SK-N-SH (cell line): ENCODE measurements at regions not wholly inside any gene's neighbourhood (a gene's known extent, or its start where the extent isn't known, plus 50 kb on each side); places are given as distances from the start of the nearest gene placed in this dataset.

Experiments
- CTCF ChIA-PET: fragments of 300-600, 350-600 bp; formaldehyde crosslinking; extraction: SDS; loops from one replicate; lab custom pipeline; 2021; lab: Yijun Ruan, JAX
- POLR2A ChIA-PET: fragments of 350-600 bp; sonication (Branson Sonifier 250); formaldehyde crosslinking; extraction: SDS; loops from one replicate; lab custom pipeline; 2020; ENCODE audit warnings: antibody characterized with exemption, inconsistent platforms; lab: Yijun Ruan, JAX
- DNase-seq: peaks from one replicate; pipeline ENCODE4 v3.0.0; 2012
- H2AFZ ChIP-seq: fragments of 200-600 bp; sonication (generic); 2 replicates; pipeline ENCODE4 v1.8.1; 2016; ENCODE audit warnings: antibody characterized with exemption, mild to moderate bottlenecking, low read depth
- H3F3A ChIP-seq: fragments of 200-600 bp; sonication (generic); replicated peaks from 2 replicates; pipeline ENCODE3; 2016; ENCODE audit warnings: antibody characterized with exemption, mild to moderate bottlenecking; ENCODE audit not compliant: insufficient read depth
- H3K27ac ChIP-seq, 2 experiments: fragments of 200-500 bp in 1 of 2; fragments of 200-600 bp in 1 of 2; sonication (Bioruptor generic) in 1 of 2; sonication (generic), shearing (Covaris generic) in 1 of 2; 2 replicates each; pipeline versions ENCODE4 v1.5.1 to v1.6.1; 2014 to 2016; ENCODE audit warnings: low read depth in 2 of 2, inconsistent platforms in 1 of 2, low read length in 1 of 2, mild to moderate bottlenecking in 1 of 2, mixed read lengths in 1 of 2
- H3K27me3 ChIP-seq: fragments of 200-600 bp; sonication (generic), shearing (Covaris generic); 2 replicates; pipeline ENCODE4 v1.6.1; 2016; ENCODE audit warnings: mixed run types; ENCODE audit not compliant: insufficient read depth
- H3K36me3 ChIP-seq, 2 experiments: fragments of 200-500 bp in 1 of 2; fragments of 200-600 bp in 1 of 2; sonication (Bioruptor generic) in 1 of 2; sonication (generic) in 1 of 2; replicated peaks in 1 of 2; 2 replicates each; pipeline versions ENCODE3 to v1.5.1; 2014 to 2016; ENCODE audit warnings: low read length in 1 of 2, mild to moderate bottlenecking in 1 of 2; ENCODE audit not compliant: insufficient read depth in 2 of 2, control insufficient read depth in 1 of 2
- H3K4me1 ChIP-seq, 2 experiments: fragments of 200-500 bp in 1 of 2; fragments of 200-600 bp in 1 of 2; sonication (Bioruptor generic) in 1 of 2; sonication (generic), shearing (Covaris generic) in 1 of 2; 2 replicates each; pipeline versions ENCODE4 v1.5.1 to v1.6.1; 2014 to 2016; ENCODE audit warnings: low read depth in 1 of 2, low read length in 1 of 2, mixed run types in 1 of 2; ENCODE audit not compliant: insufficient read depth in 2 of 2, control insufficient read depth in 1 of 2
- H3K4me2 ChIP-seq: fragments of 200-600 bp; sonication (generic), shearing (Covaris generic); 2 replicates; pipeline ENCODE4 v1.6.1; 2017; ENCODE audit warnings: mixed run types
- H3K4me3 ChIP-seq, 2 experiments: fragments of 200-500 bp in 1 of 2; fragments of 200-600 bp in 1 of 2; sonication (Bioruptor generic) in 1 of 2; sonication (generic), shearing (Covaris generic) in 1 of 2; 2 replicates each; pipeline versions ENCODE4 v1.5.1 to v1.8.1; 2014 to 2016; ENCODE audit warnings: low read depth in 2 of 2, inconsistent platforms in 1 of 2, low read length in 1 of 2, mild to moderate bottlenecking in 1 of 2, mixed read lengths in 1 of 2, moderate library complexity in 1 of 2
- H3K79me2 ChIP-seq: fragments of 200-600 bp; sonication (generic); 2 replicates; pipeline ENCODE4 v1.8.1; 2017; ENCODE audit warnings: mild to moderate bottlenecking; ENCODE audit not compliant: insufficient read depth
- H3K9ac ChIP-seq: fragments of 200-600 bp; sonication (generic); 2 replicates; pipeline ENCODE4 v1.6.1; 2017; ENCODE audit warnings: mixed run types
- H3K9me2 ChIP-seq: fragments of 200-600 bp; sonication (generic); 2 replicates; pipeline ENCODE4 v1.6.1; 2017; ENCODE audit warnings: mixed run types
- H3K9me3 ChIP-seq: fragments of 200-600 bp; sonication (generic); 2 replicates; pipeline ENCODE4 v1.6.1; 2017; ENCODE audit warnings: mixed run types, mild to moderate bottlenecking, moderate library complexity
- H4K20me1 ChIP-seq: fragments of 200-600 bp; sonication (generic); 2 replicates; pipeline ENCODE4 v1.6.1; 2017; ENCODE audit warnings: mild to moderate bottlenecking, mixed run types; ENCODE audit not compliant: insufficient read depth
- ELF1 ChIP-seq: IDR thresholded peaks from 2 replicates; pipeline ENCODE4 v1.4.0; 2012
- EZH2phosphoT487 ChIP-seq: fragments of 200-600 bp; sonication (generic); IDR thresholded peaks from 2 replicates; pipeline ENCODE4 v1.6.1; 2017; ENCODE audit warnings: low read depth, mixed run types, mild to moderate bottlenecking, antibody characterized with exemption, moderate library complexity, borderline replicate concordance
- FOSL2 ChIP-seq: IDR thresholded peaks from 2 replicates; pipeline ENCODE4 v1.4.0; 2012; ENCODE audit warnings: low read depth, mild to moderate bottlenecking, moderate library complexity, borderline replicate concordance
- FOXJ3 ChIP-seq: sonication (generic); formaldehyde crosslinking; IDR thresholded peaks from 2 replicates; pipeline ENCODE4 v1.5.1; 2020; ENCODE audit warnings: mild to moderate bottlenecking, missing genetic modification reagents
- GABPA ChIP-seq: IDR thresholded peaks from 2 replicates; pipeline ENCODE4 v1.4.0; 2012; ENCODE audit warnings: low read depth, mild to moderate bottlenecking
- GATA2 ChIP-seq: sonication (generic); formaldehyde crosslinking; IDR thresholded peaks from 2 replicates; pipeline ENCODE4 v1.5.0; 2020; ENCODE audit warnings: mild to moderate bottlenecking, missing genetic modification reagents
- JUND ChIP-seq: IDR thresholded peaks from 2 replicates; pipeline ENCODE4 v1.4.0; 2012
- MAX ChIP-seq: IDR thresholded peaks from 2 replicates; pipeline ENCODE4 v1.4.0; 2012; ENCODE audit warnings: low read depth
- NFIC ChIP-seq: IDR thresholded peaks from 2 replicates; pipeline ENCODE4 v1.4.0; 2012; ENCODE audit warnings: borderline replicate concordance
- NRF1 ChIP-seq: IDR thresholded peaks from 2 replicates; pipeline ENCODE4 v1.6.1; 2012; ENCODE audit warnings: low read depth, mild to moderate bottlenecking, low read length
- POLR2AphosphoS5 ChIP-seq: IDR thresholded peaks from 2 replicates; pipeline ENCODE4 v1.6.1; 2012; ENCODE audit warnings: low read depth, low read length
- RCOR1 ChIP-seq: fragments of 150-350 bp; IDR thresholded peaks from 2 replicates; pipeline ENCODE4 v1.6.1; 2017; ENCODE audit warnings: antibody characterized with exemption, low read length
- REST ChIP-seq: IDR thresholded peaks from 2 replicates; pipeline ENCODE4 v1.6.1; 2012; ENCODE audit warnings: mild to moderate bottlenecking, low read depth, low read length, moderate library complexity
- RFX5 ChIP-seq: IDR thresholded peaks from 2 replicates; pipeline ENCODE4 v1.6.1; 2012; ENCODE audit warnings: mild to moderate bottlenecking, improper control_type of control experiment, low read length
- RXRA ChIP-seq: IDR thresholded peaks from 2 replicates; pipeline ENCODE4 v1.4.0; 2012; ENCODE audit warnings: low read depth, mild to moderate bottlenecking, borderline replicate concordance
- SMC3 ChIP-seq: IDR thresholded peaks from 2 replicates; pipeline ENCODE4 v1.6.1; 2012; ENCODE audit warnings: low read depth, low read length, improper control_type of control experiment
- TAF1 ChIP-seq: IDR thresholded peaks from 2 replicates; pipeline ENCODE4 v1.6.1; 2012; ENCODE audit warnings: low read depth, mild to moderate bottlenecking, low read length, moderate library complexity, borderline replicate concordance
- TCF12 ChIP-seq: IDR thresholded peaks from 2 replicates; pipeline ENCODE4 v1.4.0; 2012
- TEAD4 ChIP-seq: IDR thresholded peaks from 2 replicates; pipeline ENCODE4 v1.4.0; 2012; ENCODE audit warnings: mild to moderate bottlenecking, borderline replicate concordance; ENCODE audit not compliant: insufficient read depth
- USF1 ChIP-seq: IDR thresholded peaks from 2 replicates; pipeline ENCODE4 v1.4.0; 2012; ENCODE audit warnings: low read depth, borderline replicate concordance
- WGBS: methylation state at CpG from one replicate; pipeline ENCODE4 v1.1.6; 2017; ENCODE audit warnings: low lambda C conversion rate; 5-methylcytosine and 5-hydroxymethylcytosine counted together
- TF ChIP-seq, protein P1 (sequence below): IDR thresholded peaks from 2 replicates; pipeline ENCODE4; 2012
- TF ChIP-seq, protein P2 (sequence below): IDR thresholded peaks from 2 replicates; pipeline ENCODE4 v1.4.0; 2012; ENCODE audit warnings: low read depth, borderline replicate concordance
- TF ChIP-seq, protein P3 (sequence below): fragments of 150-350 bp; IDR thresholded peaks from 2 replicates; pipeline ENCODE4 v1.6.1; 2017; ENCODE audit warnings: antibody characterized with exemption, low read length, low read depth, borderline replicate concordance

DNA sequence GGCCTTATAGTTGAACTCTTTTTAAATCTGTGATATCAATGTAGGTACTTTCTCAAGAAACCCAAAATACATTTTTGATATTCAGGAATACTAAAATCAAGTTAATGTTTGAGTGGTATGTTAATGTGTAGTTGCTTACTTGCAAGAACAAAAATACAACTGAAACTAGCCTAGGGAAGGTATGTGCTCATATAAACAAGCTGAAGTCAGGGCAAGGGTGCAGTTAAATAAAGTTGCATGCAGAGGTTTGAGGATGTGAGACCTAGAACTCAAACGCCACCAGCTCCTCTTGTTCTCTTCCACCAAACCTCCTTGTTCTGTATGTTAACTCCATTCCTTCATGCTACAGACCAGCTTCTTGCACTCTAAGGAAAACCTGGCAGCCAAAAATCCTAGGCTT, 388.3 kb upstream of the SMIM21 start:
- no peaks in the 10 kb centered on the region for H4K20me1 ChIP-seq
- 75% methylated on average over 1 of the region's 1 CpG for WGBS
- no peaks in the 10 kb centered on the region for H3K36me3 ChIP-seq
- no peak overlapping the region for H2AFZ ChIP-seq
- H3K27me3 ChIP-seq, result no peaks in the 10 kb centered on the region
- no peak overlapping the region for H3K4me3 ChIP-seq
- no peak for TF ChIP-seq USF1
- TF ChIP-seq TCF12, result no peak
- TF ChIP-seq NFIC, result no peak
- TF ChIP-seq NRF1, result no peak
- no peak for TF ChIP-seq TEAD4
- no peak for TF ChIP-seq FOSL2
- TF ChIP-seq POLR2AphosphoS5, result no peak
- TF ChIP-seq, protein P1, sequence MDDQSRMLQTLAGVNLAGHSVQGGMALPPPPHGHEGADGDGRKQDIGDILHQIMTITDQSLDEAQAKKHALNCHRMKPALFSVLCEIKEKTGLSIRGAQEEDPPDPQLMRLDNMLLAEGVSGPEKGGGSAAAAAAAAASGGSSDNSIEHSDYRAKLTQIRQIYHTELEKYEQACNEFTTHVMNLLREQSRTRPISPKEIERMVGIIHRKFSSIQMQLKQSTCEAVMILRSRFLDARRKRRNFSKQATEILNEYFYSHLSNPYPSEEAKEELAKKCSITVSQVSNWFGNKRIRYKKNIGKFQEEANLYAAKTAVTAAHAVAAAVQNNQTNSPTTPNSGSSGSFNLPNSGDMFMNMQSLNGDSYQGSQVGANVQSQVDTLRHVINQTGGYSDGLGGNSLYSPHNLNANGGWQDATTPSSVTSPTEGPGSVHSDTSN, result no peak
- TF ChIP-seq GATA2 (CRISPR knock-in tag), result no peak
- TF ChIP-seq ELF1, result no peak
- TF ChIP-seq GABPA, result no peak
- TF ChIP-seq FOXJ3, result no peak
- no peak for TF ChIP-seq EZH2phosphoT487
- no peak for TF ChIP-seq RFX5
- no peak for TF ChIP-seq TAF1
- TF ChIP-seq RXRA, result no peak
- no peak for TF ChIP-seq JUND
- no peak for TF ChIP-seq MAX
- TF ChIP-seq, all 33 proteins: peak for 0
- H3K27ac ChIP-seq, result no peak overlapping the region
- no peaks in the 10 kb centered on the region for H3F3A ChIP-seq
- H3K4me1 ChIP-seq, result no peaks in the 10 kb centered on the region; a peak in 1 of 4 replicates
- H3K9ac ChIP-seq, result no peak overlapping the region
- no peak for DNase-seq
- CTCF ChIA-PET, result interaction anchor here (1.3 kb wide), 1 partner anchor 13 kb away, joined by 4 read pairs; no protein-coding TSS in a partner anchor
- H3K4me2 ChIP-seq, result no peak overlapping the region
- H3K9me2 ChIP-seq, result no peaks in the 10 kb centered on the region
- H3K9me3 ChIP-seq, result peaks cover 4% of the 10 kb centered on the region; the same call in 1 of the 2 replicates
- POLR2A ChIA-PET, result no interaction called here
- no peaks in the 10 kb centered on the region for H3K79me2 ChIP-seq

DNA sequence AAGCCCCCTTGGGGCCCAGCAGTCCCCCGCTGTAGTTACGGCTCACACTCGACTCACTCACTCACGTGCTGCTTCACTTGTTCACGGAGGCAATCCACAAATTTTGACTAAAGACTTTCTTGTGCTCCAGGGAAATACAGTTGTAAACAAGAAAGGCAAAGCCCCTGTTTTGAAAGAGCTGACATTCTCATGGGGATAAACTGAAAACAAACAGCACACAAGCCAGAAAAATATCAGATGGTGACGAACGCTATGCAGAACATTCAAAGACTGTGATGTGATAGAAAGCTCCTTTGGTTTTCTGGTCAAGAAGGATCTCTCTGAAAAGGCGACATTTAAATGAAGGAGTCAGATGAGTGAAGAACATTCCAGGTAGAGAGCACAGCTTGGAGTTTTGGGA, 385.3 kb upstream of the SMIM21 start:
- no peak overlapping the region for H3K27ac ChIP-seq
- ChIA-PET POLR2A (no interaction called here), CTCF (no interaction called here)
- no peaks in the 10 kb centered on the region for H3K4me1 ChIP-seq
- DNase-seq, result no peak
- no peak overlapping the region for H3K9ac ChIP-seq
- no peak overlapping the region for H2AFZ ChIP-seq
- WGBS, result 24% methylated on average over 8 of the region's 8 CpGs
- H3F3A ChIP-seq, result no peaks in the 10 kb centered on the region
- H3K27me3 ChIP-seq, result no peaks in the 10 kb centered on the region
- H3K36me3 ChIP-seq, result no peaks in the 10 kb centered on the region
- H4K20me1 ChIP-seq, result no peaks in the 10 kb centered on the region
- H3K79me2 ChIP-seq, result no peaks in the 10 kb centered on the region
- H3K4me3 ChIP-seq, result no peak overlapping the region
- H3K4me2 ChIP-seq, result no peak overlapping the region
- no peaks in the 10 kb centered on the region for H3K9me2 ChIP-seq
- H3K9me3 ChIP-seq, result peaks cover 4% of the 10 kb centered on the region; the same call in 1 of the 2 replicates
- TF ChIP-seq, protein P2, sequence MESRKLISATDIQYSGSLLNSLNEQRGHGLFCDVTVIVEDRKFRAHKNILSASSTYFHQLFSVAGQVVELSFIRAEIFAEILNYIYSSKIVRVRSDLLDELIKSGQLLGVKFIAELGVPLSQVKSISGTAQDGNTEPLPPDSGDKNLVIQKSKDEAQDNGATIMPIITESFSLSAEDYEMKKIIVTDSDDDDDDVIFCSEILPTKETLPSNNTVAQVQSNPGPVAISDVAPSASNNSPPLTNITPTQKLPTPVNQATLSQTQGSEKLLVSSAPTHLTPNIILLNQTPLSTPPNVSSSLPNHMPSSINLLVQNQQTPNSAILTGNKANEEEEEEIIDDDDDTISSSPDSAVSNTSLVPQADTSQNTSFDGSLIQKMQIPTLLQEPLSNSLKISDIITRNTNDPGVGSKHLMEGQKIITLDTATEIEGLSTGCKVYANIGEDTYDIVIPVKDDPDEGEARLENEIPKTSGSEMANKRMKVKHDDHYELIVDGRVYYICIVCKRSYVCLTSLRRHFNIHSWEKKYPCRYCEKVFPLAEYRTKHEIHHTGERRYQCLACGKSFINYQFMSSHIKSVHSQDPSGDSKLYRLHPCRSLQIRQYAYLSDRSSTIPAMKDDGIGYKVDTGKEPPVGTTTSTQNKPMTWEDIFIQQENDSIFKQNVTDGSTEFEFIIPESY, result no peak
- TF ChIP-seq, protein P3, sequence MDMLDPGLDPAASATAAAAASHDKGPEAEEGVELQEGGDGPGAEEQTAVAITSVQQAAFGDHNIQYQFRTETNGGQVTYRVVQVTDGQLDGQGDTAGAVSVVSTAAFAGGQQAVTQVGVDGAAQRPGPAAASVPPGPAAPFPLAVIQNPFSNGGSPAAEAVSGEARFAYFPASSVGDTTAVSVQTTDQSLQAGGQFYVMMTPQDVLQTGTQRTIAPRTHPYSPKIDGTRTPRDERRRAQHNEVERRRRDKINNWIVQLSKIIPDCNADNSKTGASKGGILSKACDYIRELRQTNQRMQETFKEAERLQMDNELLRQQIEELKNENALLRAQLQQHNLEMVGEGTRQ, result no peak
- TF ChIP-seq TCF12 (no peak), REST (no peak), RCOR1 (no peak), SMC3 (no peak), NFIC (no peak), FOXJ3 (no peak)
